Myocyte (in vitro differentiated cells): ENCODE measurements at regions not wholly inside any gene's neighbourhood (a gene's known extent, or its start where the extent isn't known, plus 50 kb on each side); places are given as distances from the start of the nearest gene placed in this dataset.
A peak's percentile ranks its signal among the peaks of the same experiment; 100 is the strongest.
"Not testable (repeated sequence)": the region's sequence is repeated elsewhere in the genome, so short reads cannot be mapped to it uniquely, and the experiment has no call there.

Source experiments
- DNase-seq: peaks from one replicate; pipeline ENCODE4 v3.0.0-alpha.2; 2012; ENCODE audit warnings: low read depth

GRCh38 chr10:34957531-34957930 lies 132.6 kb downstream of the CUL2 start:
- DNase-seq, result peak; percentile 60

GRCh38 chr10:34956756-34957155 lies 133.4 kb downstream of the CUL2 start:
- no peak for DNase-seq

GRCh38 chr10:34955391-34955790 lies 134.8 kb downstream of the CUL2 start:
- DNase-seq, result no peak

GRCh38 chr10:34954142-34954541 lies 136.0 kb downstream of the CUL2 start:
- DNase-seq, result no peak

GRCh38 chr10:34951263-34951887 lies 136.3 kb upstream of the PARD3 start:
- peak; percentile 93 for DNase-seq

GRCh38 chr10:34945951-34946522 lies 130.9 kb upstream of the PARD3 start:
- not testable (repeated sequence) for DNase-seq

GRCh38 chr10:34941471-34942357 lies 126.6 kb upstream of the PARD3 start:
- DNase-seq, result no peak

GRCh38 chr10:34940436-34940835 lies 125.3 kb upstream of the PARD3 start:
- DNase-seq, result no peak

- no peak for DNase-seq
These were observed 123.2 kb upstream of the PARD3 start for GRCh38 chr10:34938399-34938670.

GRCh38 chr10:34937643-34938398 lies 122.7 kb upstream of the PARD3 start:
- not testable (repeated sequence) for DNase-seq

- DNase-seq, result no peak
These were observed 121.0 kb upstream of the PARD3 start for GRCh38 chr10:34936061-34936460.

- DNase-seq, result peak; percentile 8
These were observed 118.6 kb upstream of the PARD3 start for GRCh38 chr10:34933676-34934075.

- no peak for DNase-seq
These were observed 117.1 kb upstream of the PARD3 start for GRCh38 chr10:34932235-34932634.

GRCh38 chr10:34931216-34931615 lies 116.1 kb upstream of the PARD3 start:
- no peak for DNase-seq

GRCh38 chr10:34922138-34922537 lies 107.0 kb upstream of the PARD3 start:
- DNase-seq, result no peak

- no peak for DNase-seq
These were observed 105.5 kb upstream of the PARD3 start for GRCh38 chr10:34920578-34920977.

- DNase-seq, result peak; percentile 86
These were observed 103.8 kb upstream of the PARD3 start for GRCh38 chr10:34918776-34919315.

- DNase-seq, result no peak
These were observed 103.1 kb upstream of the PARD3 start for GRCh38 chr10:34918060-34918775.

GRCh38 chr10:34916314-34916713 lies 101.2 kb upstream of the PARD3 start:
- DNase-seq, result peak; percentile 81

- no peak for DNase-seq
These were observed 97.7 kb upstream of the PARD3 start for GRCh38 chr10:34912771-34913170.

- no peak for DNase-seq
These were observed 96.6 kb upstream of the PARD3 start for GRCh38 chr10:34911661-34912205.
